ENCODE measurements at regions not wholly inside any gene's neighbourhood (a gene's known extent, or its start where the extent isn't known, plus 50 kb on each side); places are given as distances from the start of the nearest gene placed in this dataset.

- TF ChIP-seq AR (CRISPR knock-in tag; IDR thresholded peaks at IDR 0.05), result no peak
- no peak for TF ChIP-seq GABPB1 (CRISPR knock-in tag; IDR thresholded peaks at IDR 0.05)
- no peak for TF ChIP-seq SOX15 (CRISPR knock-in tag; IDR thresholded peaks at IDR 0.05)
- TF ChIP-seq GTF2I (CRISPR knock-in tag; conservative IDR thresholded peaks at IDR 0.05), result no peak
- TF ChIP-seq PRDM15 (CRISPR knock-in tag; IDR thresholded peaks at IDR 0.05), result no peak
- TF ChIP-seq MLX (CRISPR knock-in tag; IDR thresholded peaks at IDR 0.05), result no peak
Measured at GRCh38 chr18:66013969-66014368, 263.2 kb downstream of the CDH7 start (continued).

- H3K27ac Mint-ChIP-seq, result no peak overlapping the region
- ATAC-seq, result no peak
- peaks cover 5% of the 10 kb centered on the region for H3K36me3 Mint-ChIP-seq
- no peak for DNase-seq (ENCODE audit: low spot score)
- no peaks in the 10 kb centered on the region for H3K27me3 Mint-ChIP-seq (ENCODE audit: low read depth)
- ChIA-PET CTCF (no interaction called here), POLR2A (no interaction called here)
- peaks cover 8% of the 10 kb centered on the region for H3K4me1 Mint-ChIP-seq
- peaks cover 17% of the 10 kb centered on the region for H3K9me3 Mint-ChIP-seq
- no peak for TF ChIP-seq E2F1 (CRISPR knock-in tag; IDR thresholded peaks at IDR 0.05)
- TF ChIP-seq MYBL2 (CRISPR knock-in tag; IDR thresholded peaks at IDR 0.05), result no peak
- no peak for TF ChIP-seq ELF4 (CRISPR knock-in tag; IDR thresholded peaks at IDR 0.05; ENCODE audit: low read depth)
- TF ChIP-seq ATF2 (CRISPR knock-in tag; IDR thresholded peaks at IDR 0.05; ENCODE audit: borderline replicate concordance, low read depth), result no peak
- no peak for TF ChIP-seq ZNF416 (CRISPR knock-in tag; IDR thresholded peaks at IDR 0.05)
- no peak for TF ChIP-seq USF1 (CRISPR knock-in tag; IDR thresholded peaks at IDR 0.05)
- TF ChIP-seq NFYB (CRISPR knock-in tag; conservative IDR thresholded peaks at IDR 0.05; ENCODE audit: low read depth), result no peak
- TF ChIP-seq E2F4 (CRISPR knock-in tag; IDR thresholded peaks at IDR 0.05; ENCODE audit: borderline replicate concordance, low read depth), result no peak
- TF ChIP-seq NR2C2 (CRISPR knock-in tag; IDR thresholded peaks at IDR 0.05), result no peak
- TF ChIP-seq CTCF (IDR thresholded peaks at IDR 0.05), result no peak
- TF ChIP-seq ZNF423 (CRISPR knock-in tag; IDR thresholded peaks at IDR 0.05), result no peak
- TF ChIP-seq ZNF671 (CRISPR knock-in tag; IDR thresholded peaks at IDR 0.05), result no peak
- no peak for TF ChIP-seq ZNF138 (CRISPR knock-in tag; conservative IDR thresholded peaks at IDR 0.05)
- no peak for TF ChIP-seq ATF3 (CRISPR knock-in tag; conservative IDR thresholded peaks at IDR 0.05)
- no peak for TF ChIP-seq SP1 (CRISPR knock-in tag; conservative IDR thresholded peaks at IDR 0.05)
- TF ChIP-seq ZNF121 (CRISPR knock-in tag; IDR thresholded peaks at IDR 0.05), result no peak
- TF ChIP-seq MLX (CRISPR knock-in tag; IDR thresholded peaks at IDR 0.05), result no peak
- no peak overlapping the region for H3K4me3 Mint-ChIP-seq
Measured at GRCh38 chr18:66011916-66012315, 261.1 kb downstream of the CDH7 start.

All from WTC11 (cell line).